CD4-positive, alpha-beta T cell treated with Interferon gamma for 1 hour (primary cell): ENCODE measurements at regions not wholly inside any gene's neighbourhood (a gene's known extent, or its start where the extent isn't known, plus 50 kb on each side); places are given as distances from the start of the nearest gene placed in this dataset.

Source experiments
- DNase-seq: peaks from one replicate; pipeline ENCODE4 v3.0.0-alpha.2; 2020

GRCh38 chr16:87170310-87170709 lies 146.9 kb downstream of the C16orf95 start:
- no peak for DNase-seq

- no peak for DNase-seq
Measured at GRCh38 chr16:87171723-87172122, 145.5 kb downstream of the C16orf95 start.

- DNase-seq = no peak
Measured at GRCh38 chr16:87172632-87173031, 144.6 kb downstream of the C16orf95 start.

DNA sequence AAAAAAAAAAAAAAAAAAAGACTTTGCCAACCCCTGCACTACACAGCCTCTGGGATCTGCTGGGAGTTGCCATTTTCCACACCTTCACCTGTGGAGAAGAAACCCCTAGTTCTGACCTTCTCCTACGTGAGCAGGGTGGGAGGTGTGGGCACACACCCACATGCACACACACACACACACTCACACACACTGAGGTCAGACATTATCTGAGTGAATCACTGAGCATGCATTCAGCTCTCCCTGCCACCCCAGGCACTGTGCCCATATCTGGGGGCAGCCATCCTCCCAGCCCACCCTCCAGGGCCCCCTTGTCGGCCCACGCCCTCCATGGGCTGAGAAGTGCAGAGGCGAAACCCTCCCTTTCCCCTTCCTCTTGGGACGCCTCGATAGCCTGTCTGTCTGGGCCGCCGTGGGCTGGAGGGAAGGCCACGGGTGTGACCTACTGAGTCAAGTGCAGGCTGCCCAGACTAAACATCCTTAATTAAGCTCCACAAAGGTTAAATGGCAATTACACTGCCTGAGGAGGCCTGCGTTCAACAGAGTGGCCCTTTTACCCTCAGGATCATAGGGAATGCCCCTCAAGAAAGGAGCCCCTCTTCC lies 143.8 kb downstream of the C16orf95 start:
- no peak for DNase-seq

DNA sequence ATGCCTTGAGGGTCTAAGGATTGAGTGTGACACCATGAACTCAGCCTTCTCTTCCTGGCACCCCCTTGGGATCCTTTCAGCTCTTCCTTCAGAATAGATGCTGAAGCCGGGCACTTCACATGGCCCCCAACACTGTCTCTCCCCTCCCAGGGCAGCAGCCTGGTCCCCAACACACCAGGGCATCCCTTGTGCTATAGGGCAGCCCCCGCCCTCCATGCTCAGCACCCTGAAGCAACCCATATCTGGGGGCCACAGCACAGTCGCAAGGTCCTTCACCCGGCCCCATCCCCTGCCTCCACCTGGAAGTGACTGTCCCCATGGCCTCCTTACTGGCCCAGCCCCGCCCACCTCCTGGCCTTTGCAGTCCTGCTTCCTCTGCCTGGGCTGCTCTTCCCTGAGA lies 143.1 kb downstream of the C16orf95 start:
- no peak for DNase-seq

DNA sequence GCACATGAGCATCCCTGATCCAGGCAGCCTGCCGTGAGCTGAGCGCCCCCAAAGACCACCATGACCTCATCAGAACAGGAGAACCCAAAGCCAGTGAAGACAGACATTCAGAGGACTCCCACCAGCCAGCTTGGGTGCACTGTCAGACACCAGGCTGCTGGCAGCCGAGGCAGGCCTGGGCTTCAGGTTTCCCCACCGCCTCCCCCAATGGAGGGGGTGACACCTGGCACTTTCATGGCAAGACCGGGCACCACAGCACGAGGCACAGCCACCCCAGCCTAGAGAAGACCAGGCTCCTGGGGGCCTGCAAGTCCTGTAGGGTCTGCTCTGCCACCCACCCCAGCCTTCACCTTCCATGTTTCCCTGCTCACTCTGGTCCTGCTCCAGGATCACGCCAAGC lies 140.5 kb downstream of the C16orf95 start:
- no peak for DNase-seq

DNA sequence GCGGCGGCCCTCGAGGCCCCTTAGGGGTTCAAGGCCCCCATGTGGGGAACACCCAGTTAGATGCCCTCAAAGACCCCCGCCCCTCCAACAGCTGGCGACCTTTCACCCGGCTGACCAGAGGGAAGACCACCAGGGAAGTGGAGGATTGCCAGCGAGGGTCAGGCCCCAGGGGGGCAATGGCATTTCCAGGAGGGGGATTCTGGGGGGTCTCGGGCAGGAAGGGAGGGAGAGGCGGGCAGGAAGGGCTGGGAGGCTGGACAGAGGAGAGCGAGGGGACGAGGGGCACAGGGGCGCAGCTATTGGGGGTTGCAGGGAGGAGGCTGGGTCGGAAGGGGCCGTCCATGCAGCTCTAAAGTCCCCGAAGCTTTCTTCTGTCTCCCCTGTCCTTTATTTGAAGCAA lies 139.5 kb downstream of the C16orf95 start:
- DNase-seq = no peak

- no peak for DNase-seq
Measured at GRCh38 chr16:87178177-87178863, 138.9 kb downstream of the C16orf95 start.

DNA sequence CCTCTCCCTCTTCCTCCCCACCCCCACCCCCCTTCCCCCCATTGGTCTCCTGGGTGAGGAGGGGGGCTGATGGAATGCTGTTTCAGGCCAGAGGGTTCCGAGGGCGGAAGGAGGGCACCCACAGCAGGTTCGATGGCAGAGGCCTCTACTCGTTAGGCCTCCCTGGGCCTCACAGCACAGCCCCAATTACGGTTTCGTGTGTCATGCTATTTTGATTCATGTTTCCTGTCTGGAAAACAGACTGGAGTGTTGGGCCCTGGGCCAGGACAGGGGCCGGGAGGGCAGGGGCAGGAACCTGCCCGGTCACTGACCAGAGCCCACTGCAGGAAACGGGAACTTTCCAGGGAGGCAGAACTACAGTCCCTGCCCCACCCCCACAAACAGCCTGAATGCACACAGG lies 138.2 kb downstream of the C16orf95 start:
- no peak for DNase-seq

GRCh38 chr16:87180069-87180468 lies 137.1 kb downstream of the C16orf95 start:
- DNase-seq = no peak

- no peak for DNase-seq
Measured at GRCh38 chr16:87182759-87183158, 134.4 kb downstream of the C16orf95 start.

DNA sequence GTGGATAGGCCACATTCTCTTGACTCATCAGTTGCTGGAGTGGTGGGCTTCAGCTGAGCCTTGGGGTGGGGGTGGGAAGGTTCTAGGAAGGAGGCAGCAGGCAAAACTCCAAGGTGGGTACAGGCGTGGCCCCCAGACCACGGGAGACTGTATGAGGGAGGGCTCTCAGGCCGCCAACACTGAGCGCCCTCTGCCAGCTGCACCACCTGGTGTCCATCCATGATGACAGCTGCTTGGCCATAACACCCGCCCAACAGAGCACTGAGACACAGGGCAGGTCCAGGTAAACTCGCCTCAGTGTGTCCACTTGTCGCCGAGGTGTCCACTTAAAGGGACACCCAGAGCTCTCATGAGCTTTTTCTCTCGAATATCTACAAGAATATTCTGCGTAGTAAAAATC lies 133.5 kb downstream of the C16orf95 start:
- DNase-seq = no peak

DNA sequence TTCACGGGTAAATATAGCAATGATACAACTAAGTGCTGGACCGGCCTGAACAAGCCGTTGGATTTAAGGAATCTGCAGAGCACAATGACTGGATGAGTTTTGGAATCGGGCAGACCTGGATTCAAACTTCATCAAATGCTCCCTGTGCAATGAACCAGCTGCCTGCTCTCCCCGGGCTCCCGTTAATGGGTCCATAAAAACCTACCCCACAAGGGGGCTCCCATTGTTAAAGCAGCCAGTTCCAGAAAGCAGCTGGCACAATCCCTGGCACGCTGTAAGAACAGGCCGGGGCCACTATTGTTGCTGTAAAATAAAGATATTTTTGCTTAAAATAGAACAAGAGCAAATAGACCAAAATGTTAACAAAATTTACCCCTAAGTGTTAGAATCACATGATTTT lies 131.9 kb downstream of the C16orf95 start:
- no peak for DNase-seq

GRCh38 chr16:87185983-87186382 lies 131.2 kb downstream of the C16orf95 start:
- DNase-seq = no peak

DNA sequence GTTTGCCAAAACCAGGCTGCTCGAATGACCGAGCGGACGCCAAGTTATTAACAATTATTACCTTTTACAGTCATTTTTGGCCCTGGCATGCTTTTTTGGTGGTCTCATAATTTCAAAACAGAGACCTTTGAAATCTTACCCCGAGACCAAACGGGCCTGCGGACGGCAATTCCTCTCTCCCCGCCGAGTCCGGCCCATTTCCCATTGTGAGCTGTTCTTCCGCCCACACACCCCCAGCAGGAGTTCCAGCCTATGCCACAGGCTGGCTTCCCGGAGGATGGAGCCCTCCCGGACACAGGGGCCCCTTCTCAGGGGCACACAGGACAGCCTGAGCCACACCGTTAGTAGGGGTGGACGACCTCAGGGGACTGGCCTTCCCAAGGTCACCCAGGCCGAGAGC lies 130.7 kb downstream of the C16orf95 start:
- DNase-seq = no peak

DNA sequence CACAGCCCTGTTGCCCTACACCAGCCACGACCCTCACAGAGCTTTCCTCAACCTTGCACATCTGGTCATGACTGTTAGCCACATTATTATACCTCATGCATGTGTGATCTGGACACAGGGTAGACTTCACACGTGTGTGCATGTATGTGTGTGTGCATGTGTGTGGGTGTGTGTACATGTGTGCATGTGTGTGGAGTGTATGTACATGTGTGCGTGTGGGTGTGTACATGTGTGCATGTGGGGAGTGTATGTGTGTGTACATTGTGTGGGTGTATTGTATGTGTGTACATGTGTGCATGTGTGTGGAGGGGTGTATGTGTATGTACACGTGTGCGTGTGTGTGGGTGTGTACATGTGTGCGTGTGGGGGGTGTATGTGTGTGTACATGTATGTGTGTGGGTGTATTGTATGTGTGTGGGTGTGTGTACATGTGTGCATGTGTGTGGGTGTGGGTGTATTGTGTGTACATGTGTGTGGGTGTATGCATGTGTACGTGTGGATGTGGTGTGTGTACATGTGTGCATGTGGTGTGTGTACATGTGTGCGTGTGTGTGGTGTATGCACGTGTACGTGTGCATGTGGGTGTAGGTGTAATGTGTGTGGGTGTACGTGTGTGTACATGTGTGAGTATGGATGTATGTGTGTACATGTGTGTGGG lies 130.2 kb downstream of the C16orf95 start:
- DNase-seq = no peak

DNA sequence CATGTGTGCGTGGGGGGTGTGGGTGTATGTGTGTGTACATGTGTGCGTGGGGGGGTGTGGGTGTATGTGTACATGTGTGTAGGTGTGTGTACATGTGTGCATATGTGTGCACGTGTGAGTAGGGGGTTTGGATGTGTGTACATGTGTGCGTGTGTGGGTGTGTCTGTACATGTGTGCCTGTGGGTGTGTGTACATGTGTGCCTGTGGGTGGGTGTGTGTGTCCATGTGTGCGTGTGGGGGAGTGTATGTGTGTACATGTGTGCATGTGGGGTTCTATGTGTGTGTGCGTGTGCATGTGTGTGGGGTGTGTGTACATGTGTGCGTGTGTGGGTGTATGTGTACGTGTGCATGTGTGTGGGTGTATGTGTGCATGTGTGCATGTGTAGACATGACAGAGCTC lies 129.1 kb downstream of the C16orf95 start:
- DNase-seq = no peak

DNA sequence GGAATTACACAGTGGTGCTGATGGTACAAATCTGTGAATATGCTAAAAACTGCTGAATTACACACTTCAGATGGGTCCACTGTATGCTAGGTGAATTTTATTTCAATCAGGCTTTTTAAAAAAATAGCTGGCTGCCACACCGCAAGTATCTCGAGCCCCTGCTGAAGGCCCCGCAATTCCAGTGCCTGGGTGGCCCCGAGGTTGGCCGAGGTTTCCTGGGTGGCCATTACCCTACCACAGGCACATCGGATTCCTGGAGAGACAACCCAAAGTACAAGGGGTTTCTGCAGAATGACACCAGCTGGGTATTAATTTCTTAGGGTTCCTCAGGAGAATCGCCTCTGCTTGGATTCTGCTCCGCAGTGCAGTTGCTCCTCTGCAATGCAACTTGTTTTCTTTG lies 127.8 kb downstream of the C16orf95 start:
- DNase-seq = no peak

- no peak for DNase-seq
Measured at GRCh38 chr16:87190288-87191230, 126.6 kb downstream of the C16orf95 start.

DNA sequence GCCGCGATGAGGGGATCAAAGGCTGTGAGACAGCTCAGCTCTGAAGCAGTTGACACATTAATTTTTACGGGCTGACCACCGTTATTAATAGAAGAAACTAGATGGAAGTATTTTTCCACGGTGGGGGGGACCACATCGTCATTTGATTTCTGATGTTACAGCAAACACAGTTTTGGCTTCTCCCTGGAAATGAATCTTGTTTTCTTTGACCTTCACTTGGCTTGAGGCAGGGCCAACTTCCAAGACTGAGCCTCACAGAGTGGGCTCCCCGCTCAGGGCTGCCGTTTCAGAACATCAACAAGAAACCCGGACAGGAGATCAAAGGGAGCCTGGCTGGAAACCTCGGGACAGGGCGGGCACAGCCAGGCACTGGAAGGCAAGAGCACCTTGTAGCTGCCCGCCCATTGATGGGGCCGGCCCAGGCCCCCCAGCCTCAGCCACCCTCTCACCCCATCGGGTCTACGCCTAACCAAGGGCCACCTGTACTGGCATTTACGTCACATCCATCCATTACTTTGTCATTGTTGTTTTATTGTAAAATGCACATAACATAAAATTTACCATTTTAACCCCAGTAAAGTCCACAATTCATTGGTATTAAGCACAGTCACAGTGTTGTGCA lies 124.6 kb downstream of the C16orf95 start:
- DNase-seq = no peak

GRCh38 chr16:87194172-87194571 lies 123.0 kb downstream of the C16orf95 start:
- DNase-seq = no peak

- DNase-seq = no peak
Measured at GRCh38 chr16:87195161-87195560, 122.0 kb downstream of the C16orf95 start.

GRCh38 chr16:87196231-87196630 lies 121.0 kb downstream of the C16orf95 start:
- no peak for DNase-seq
